HCT116 (cell line): ENCODE measurements at regions not wholly inside any gene's neighbourhood (a gene's known extent, or its start where the extent isn't known, plus 50 kb on each side); places are given as distances from the start of the nearest gene placed in this dataset.

Experiments used
- ATAC-seq: fragments of 200-7000 bp; cut with Tn5 transposase; 2 replicates; pipeline ENCODE4 v1.9.1; 2020; ENCODE audit warnings: mild to moderate bottlenecking, moderate library complexity
- BruUV-seq: library from RNA; stranded (reverse); fragments of 400-500 nt; replicated peaks from 2 replicates; lab custom pipeline; 2021; lab: Mats Ljungman, UMichigan
- CTCF ChIA-PET: fragments of 300-600 bp; sonication (Branson Sonifier 250); formaldehyde crosslinking; loops from one replicate; lab custom pipeline; 2021; ENCODE audit warnings: antibody characterized with exemption; lab: Charles Lee
- POLR2A ChIA-PET: fragments of 300-600, 350-600 bp; sonication (Branson Sonifier 250); formaldehyde crosslinking; loops from one replicate; lab custom pipeline; 2021; ENCODE audit warnings: antibody characterized with exemption; lab: Charles Lee
- RAD21 ChIA-PET, 2 experiments: fragments of 300-600 bp; sonication (Branson Sonifier 250); formaldehyde crosslinking; loops; one replicate each; lab custom pipeline; 2023; ENCODE audit warnings: low total read pairs in 2 of 2; ENCODE audit not compliant: uncharacterized antibody in 2 of 2, unreplicated experiment in 2 of 2, low non-redundant PET in 1 of 2; lab: Charles Lee
- DNase-seq: peaks from one replicate; pipeline ENCODE4 v3.0.0-alpha.2; 2010; ENCODE audit warnings: low read depth, low spot score
- H2AFZ ChIP-seq: fragments of 200-600 bp; shearing (Covaris generic), sonication (generic); 2 replicates; pipeline ENCODE4 v1.6.1; 2017; ENCODE audit warnings: low read depth, mixed run types, mixed read lengths, antibody characterized with exemption, low read length; ENCODE audit not compliant: poor library complexity, severe bottlenecking
- H3K27ac ChIP-seq: 2 replicates; pipeline ENCODE4 v1.5.1; 2012; ENCODE audit warnings: low read depth, low read length
- H3K27me3 ChIP-seq: fragments of 200-600 bp; sonication (generic); 2 replicates; pipeline ENCODE4 v1.6.1; 2016; ENCODE audit warnings: mixed run types, low read length, mixed read lengths; ENCODE audit not compliant: insufficient read depth
- H3K36me3 ChIP-seq, 2 experiments: fragments of 200-500 bp in 1 of 2; fragments of 200-600 bp in 1 of 2; sonication (Bioruptor generic) in 1 of 2; sonication (generic) in 1 of 2; 2 replicates each; pipeline versions ENCODE4 v1.5.1 to v1.6.1; 2014 to 2016; ENCODE audit warnings: low read length in 2 of 2, inconsistent platforms in 1 of 2, mixed read lengths in 1 of 2, mixed run types in 1 of 2; ENCODE audit not compliant: insufficient read depth in 2 of 2, control insufficient read depth in 1 of 2
- H3K4me1 ChIP-seq, 2 experiments: fragments of 200-600 bp in 1 of 2; sonication (generic) in 1 of 2; 2 replicates each; pipeline versions ENCODE4 v1.5.1 to v1.6.1; 2012 to 2017; ENCODE audit warnings: low read length in 2 of 2, inconsistent platforms in 1 of 2, mild to moderate bottlenecking in 1 of 2, mixed read lengths in 1 of 2, mixed run types in 1 of 2, moderate library complexity in 1 of 2; ENCODE audit not compliant: insufficient read depth in 2 of 2, control insufficient read depth in 1 of 2
- H3K4me2 ChIP-seq: fragments of 200-600 bp; sonication (generic); 2 replicates; pipeline ENCODE4 v1.6.1; 2017; ENCODE audit warnings: mixed run types, low read length, mixed read lengths
- H3K4me3 ChIP-seq, 2 experiments: fragments of 200-600 bp in 1 of 2; sonication (generic) in 1 of 2; replicated peaks in 1 of 2; 2 replicates each; pipeline ENCODE4 v1.5.1; 2011 to 2016; ENCODE audit warnings: low read length in 2 of 2, control low read depth in 1 of 2, low read depth in 1 of 2, mild to moderate bottlenecking in 1 of 2, mixed read lengths in 1 of 2, mixed run types in 1 of 2
- H3K79me2 ChIP-seq: fragments of 200-600 bp; sonication (generic); 2 replicates; pipeline ENCODE4 v1.6.1; 2017; ENCODE audit warnings: mild to moderate bottlenecking, mixed run types, low read length, moderate library complexity, mixed read lengths; ENCODE audit not compliant: insufficient read depth
- H3K9ac ChIP-seq: fragments of 200-600 bp; sonication (generic); 2 replicates; pipeline ENCODE4 v1.6.1; 2016; ENCODE audit warnings: low read length, mixed read lengths
- H3K9me2 ChIP-seq: fragments of 200-600 bp; sonication (generic), shearing (Covaris generic); 2 replicates; pipeline ENCODE4 v1.6.1; 2017; ENCODE audit warnings: mixed run types, mild to moderate bottlenecking, moderate library complexity; ENCODE audit not compliant: insufficient read depth
- H3K9me3 ChIP-seq, 2 experiments: fragments of 200-500 bp in 1 of 2; fragments of 200-600 bp in 1 of 2; sonication (Bioruptor generic) in 1 of 2; sonication (generic) in 1 of 2; 2 replicates each; pipeline ENCODE4 v1.6.1; 2014 to 2017; ENCODE audit warnings: low read length in 2 of 2, mixed read lengths in 2 of 2, inconsistent platforms in 1 of 2, low read depth in 1 of 2, mild to moderate bottlenecking in 1 of 2, mixed run types in 1 of 2, moderate library complexity in 1 of 2; ENCODE audit not compliant: control insufficient read depth in 1 of 2, insufficient read depth in 1 of 2
- H4K20me1 ChIP-seq: fragments of 200-600 bp; sonication (generic), shearing (Covaris generic); 2 replicates; pipeline ENCODE4 v1.6.1; 2017; ENCODE audit warnings: mixed run types, mild to moderate bottlenecking, moderate library complexity; ENCODE audit not compliant: insufficient read depth
- EGR1 ChIP-seq: IDR thresholded peaks from 2 replicates; pipeline ENCODE4 v1.6.1; 2012; ENCODE audit warnings: low read depth
- ELF1 ChIP-seq: IDR thresholded peaks from 2 replicates; pipeline ENCODE4 v1.6.1; 2012; ENCODE audit warnings: low read depth, borderline replicate concordance
- EZH2 ChIP-seq: fragments of 200-600 bp; sonication (generic); IDR thresholded peaks from 2 replicates; pipeline ENCODE4 v1.6.1; 2017; ENCODE audit warnings: antibody characterized with exemption, mixed run types
- FOSL1 ChIP-seq: IDR thresholded peaks from 2 replicates; pipeline ENCODE4 v1.6.1; 2012; ENCODE audit warnings: low read depth
- JUND ChIP-seq: IDR thresholded peaks from 2 replicates; pipeline ENCODE4 v1.6.1; 2012
- POLR2A ChIP-seq: IDR thresholded peaks from 2 replicates; pipeline ENCODE4 v1.7.0; 2011; ENCODE audit warnings: borderline replicate concordance; ENCODE audit not compliant: insufficient read depth, insufficient read length; ENCODE audit errors: extremely low read depth
- POLR2AphosphoS5 ChIP-seq: IDR thresholded peaks from 2 replicates; pipeline ENCODE4 v1.6.1; 2011; ENCODE audit warnings: mild to moderate bottlenecking, low read depth, low read length, moderate library complexity
- RAD21 ChIP-seq: IDR thresholded peaks from 2 replicates; pipeline ENCODE4 v1.6.1; 2012; ENCODE audit warnings: low read depth, mild to moderate bottlenecking
- SIN3A ChIP-seq: IDR thresholded peaks from 2 replicates; pipeline ENCODE4 v1.6.1; 2012; ENCODE audit warnings: low read depth
- SP1 ChIP-seq: IDR thresholded peaks from 2 replicates; pipeline ENCODE4 v1.6.1; 2012; ENCODE audit warnings: low read depth
- TCF7L2 ChIP-seq: IDR thresholded peaks from 2 replicates; pipeline ENCODE4 v1.7.0; 2011; ENCODE audit warnings: borderline replicate concordance, inconsistent platforms; ENCODE audit not compliant: insufficient read depth, insufficient read length; ENCODE audit errors: extremely low read depth
- YY1 ChIP-seq: IDR thresholded peaks from 2 replicates; pipeline ENCODE4 v1.6.1; 2011; ENCODE audit warnings: low read length, low read depth, moderate library complexity, mild to moderate bottlenecking; ENCODE audit not compliant: insufficient replicate concordance; ENCODE audit errors: extremely low read depth
- ZFX ChIP-seq: fragments of 450-650 bp; IDR thresholded peaks from 2 replicates; pipeline ENCODE4 v1.6.1; 2017
- intact Hi-C: fragments of 100-400 bp; cut with micrococcal nuclease; formaldehyde crosslinking; loops from 2 replicates; pipeline ENCODE4 v1.10.0; 2022
- TF ChIP-seq, protein P1 (sequence below): IDR thresholded peaks from 2 replicates; pipeline ENCODE4 v1.6.1; 2012
- TF ChIP-seq, protein P2 (sequence below): IDR thresholded peaks from 2 replicates; pipeline ENCODE4 v1.6.1; 2012
- TF ChIP-seq, protein P3 (sequence below), 3 experiments: fragments of 200-600 bp in 1 of 3; sonication (generic) in 1 of 3; IDR thresholded peaks in 2 of 3; conservative IDR thresholded peaks in 1 of 3; 2 replicates each; pipeline ENCODE4 v1.5.1; 2012 to 2017; ENCODE audit warnings: low read depth in 2 of 3, low read length in 2 of 3, antibody characterized with exemption in 1 of 3, borderline replicate concordance in 1 of 3, control low read depth in 1 of 3, mild to moderate bottlenecking in 1 of 3, mixed read lengths in 1 of 3, mixed run types in 1 of 3, moderate library complexity in 1 of 3; ENCODE audit not compliant: insufficient read depth in 1 of 3

GRCh38 chr15:25233766-25234350 is 205.0 kb downstream of the UBE3A start:
- ATAC-seq (no peak), DNase-seq (no peak)
- intact Hi-C loops, result no loop called here
- no peak for TF ChIP-seq POLR2AphosphoS5
- TF ChIP-seq, protein P1, sequence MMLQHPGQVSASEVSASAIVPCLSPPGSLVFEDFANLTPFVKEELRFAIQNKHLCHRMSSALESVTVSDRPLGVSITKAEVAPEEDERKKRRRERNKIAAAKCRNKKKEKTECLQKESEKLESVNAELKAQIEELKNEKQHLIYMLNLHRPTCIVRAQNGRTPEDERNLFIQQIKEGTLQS, result no peak
- no peaks in the 10 kb centered on the region for H3K27me3 ChIP-seq
- H3K9ac ChIP-seq, result no peak overlapping the region
- no peaks in the 10 kb centered on the region for H4K20me1 ChIP-seq
- ChIA-PET RAD21 (no interaction called here), CTCF (no interaction called here), POLR2A (no interaction called here)
- no peak overlapping the region for H3K4me3 ChIP-seq
- no peak overlapping the region for H3K4me2 ChIP-seq
- H3K27ac ChIP-seq, result no peak overlapping the region
- H3K36me3 ChIP-seq, result no peaks in the 10 kb centered on the region
- H3K4me1 ChIP-seq, result no peaks in the 10 kb centered on the region
- BruUV-seq, result no TSS peak
- no peak overlapping the region for H2AFZ ChIP-seq
- no peaks in the 10 kb centered on the region for H3K9me2 ChIP-seq
- H3K9me3 ChIP-seq, result peaks cover 4 to 40% of the 10 kb centered on the region in 2 experiments; a peak in 2 of 4 replicates
- H3K79me2 ChIP-seq, result no peaks in the 10 kb centered on the region

DNA sequence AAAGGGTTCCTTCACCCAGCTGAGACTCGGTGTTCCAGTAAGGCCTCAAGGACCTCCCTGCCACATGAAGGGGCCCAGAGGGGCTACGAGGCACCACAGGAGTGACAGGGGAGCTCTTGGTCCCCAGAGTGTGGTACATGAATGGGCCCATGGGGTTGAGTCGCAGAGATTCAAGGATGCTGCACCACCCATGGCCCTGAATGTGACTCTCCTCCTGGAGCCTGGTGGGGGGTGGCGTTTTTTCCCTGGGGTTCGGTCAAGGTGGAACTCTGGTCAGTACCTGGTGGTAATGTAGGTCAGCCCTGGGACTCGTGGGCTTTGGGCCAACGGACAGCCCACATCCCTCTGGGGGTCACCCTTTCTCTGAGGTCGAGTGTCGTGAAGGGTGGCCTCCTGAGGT is 204.0 kb downstream of the UBE3A start:
- ATAC-seq, result no peak

More for the DNA sequence above, 204.0 kb downstream of the UBE3A start:
- no peak overlapping the region for H3K9ac ChIP-seq
- TF ChIP-seq EGR1 (no peak), SP1 (no peak), ZFX (no peak), JUND (no peak), POLR2A (no peak), EZH2 (no peak), POLR2AphosphoS5 (no peak), FOSL1 (no peak), ELF1 (no peak), RAD21 (no peak), SIN3A (no peak), TCF7L2 (no peak), YY1 (no peak)
- TF ChIP-seq, protein P2, sequence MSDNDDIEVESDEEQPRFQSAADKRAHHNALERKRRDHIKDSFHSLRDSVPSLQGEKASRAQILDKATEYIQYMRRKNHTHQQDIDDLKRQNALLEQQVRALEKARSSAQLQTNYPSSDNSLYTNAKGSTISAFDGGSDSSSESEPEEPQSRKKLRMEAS, result no peak
- TF ChIP-seq, protein P3, sequence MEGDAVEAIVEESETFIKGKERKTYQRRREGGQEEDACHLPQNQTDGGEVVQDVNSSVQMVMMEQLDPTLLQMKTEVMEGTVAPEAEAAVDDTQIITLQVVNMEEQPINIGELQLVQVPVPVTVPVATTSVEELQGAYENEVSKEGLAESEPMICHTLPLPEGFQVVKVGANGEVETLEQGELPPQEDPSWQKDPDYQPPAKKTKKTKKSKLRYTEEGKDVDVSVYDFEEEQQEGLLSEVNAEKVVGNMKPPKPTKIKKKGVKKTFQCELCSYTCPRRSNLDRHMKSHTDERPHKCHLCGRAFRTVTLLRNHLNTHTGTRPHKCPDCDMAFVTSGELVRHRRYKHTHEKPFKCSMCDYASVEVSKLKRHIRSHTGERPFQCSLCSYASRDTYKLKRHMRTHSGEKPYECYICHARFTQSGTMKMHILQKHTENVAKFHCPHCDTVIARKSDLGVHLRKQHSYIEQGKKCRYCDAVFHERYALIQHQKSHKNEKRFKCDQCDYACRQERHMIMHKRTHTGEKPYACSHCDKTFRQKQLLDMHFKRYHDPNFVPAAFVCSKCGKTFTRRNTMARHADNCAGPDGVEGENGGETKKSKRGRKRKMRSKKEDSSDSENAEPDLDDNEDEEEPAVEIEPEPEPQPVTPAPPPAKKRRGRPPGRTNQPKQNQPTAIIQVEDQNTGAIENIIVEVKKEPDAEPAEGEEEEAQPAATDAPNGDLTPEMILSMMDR (IDR thresholded peaks at IDR 0.05 in 2 of 3, conservative IDR thresholded peaks at IDR 0.05 in 1 of 3; ENCODE audit: borderline replicate concordance in 1 of 3, insufficient read depth in 1 of 3, low read depth in 2 of 3, low read length in 2 of 3), result no peak
- TF ChIP-seq, protein P1, result no peak
- H3K36me3 ChIP-seq, result no peaks in the 10 kb centered on the region
- DNase-seq, result no peak
- POLR2A ChIA-PET, result no interaction called here
- BruUV-seq, result no TSS peak
- CTCF ChIA-PET, result no interaction called here
- RAD21 ChIA-PET, result no interaction called here
- no peaks in the 10 kb centered on the region for H3K27me3 ChIP-seq
- H3K4me2 ChIP-seq, result no peak overlapping the region
- H4K20me1 ChIP-seq, result no peaks in the 10 kb centered on the region
- no peak overlapping the region for H2AFZ ChIP-seq
- H3K9me3 ChIP-seq, result peaks cover 4 to 40% of the 10 kb centered on the region in 2 experiments; a peak in 2 of 4 replicates
- intact Hi-C loops, result no loop called here
- H3K9me2 ChIP-seq, result no peaks in the 10 kb centered on the region
- no peaks in the 10 kb centered on the region for H3K4me1 ChIP-seq
- no peaks in the 10 kb centered on the region for H3K79me2 ChIP-seq
- H3K4me3 ChIP-seq, result no peak overlapping the region
- H3K27ac ChIP-seq, result no peak overlapping the region
